ENCODE measurements at regions not wholly inside any gene's neighbourhood (a gene's known extent, or its start where the extent isn't known, plus 50 kb on each side); places are given as distances from the start of the nearest gene placed in this dataset.

- no peak for DNase-seq (ENCODE audit: low read depth)
- H3K4me3 ChIP-seq (ENCODE audit: low read depth, low read length), result no peak overlapping the region
- TF ChIP-seq CTCF (IDR thresholded peaks at IDR 0.05; ENCODE audit: insufficient read depth, low read depth, low read length, missing control alignments), result no peak
Observed at GRCh38 chr10:89119651-89120050, 87.5 kb downstream of the CH25H start.

- no peak overlapping the region for H3K4me3 ChIP-seq (ENCODE audit: low read depth, low read length)
- no peak for DNase-seq (ENCODE audit: low read depth)
- no peak for TF ChIP-seq CTCF (IDR thresholded peaks at IDR 0.05; ENCODE audit: insufficient read depth, low read depth, low read length, missing control alignments)
Observed at GRCh38 chr10:89118091-89118490, 89.0 kb downstream of the CH25H start.

- no peak for DNase-seq (ENCODE audit: low read depth)
- TF ChIP-seq CTCF (IDR thresholded peaks at IDR 0.05; ENCODE audit: insufficient read depth, low read depth, low read length, missing control alignments), result no peak
- no peak overlapping the region for H3K4me3 ChIP-seq (ENCODE audit: low read depth, low read length)
Observed at GRCh38 chr10:89115876-89116627, 91.1 kb downstream of the CH25H start.

GRCh38 chr10:89114846-89115625 is 92.1 kb downstream of the CH25H start:
- no peak for TF ChIP-seq CTCF (IDR thresholded peaks at IDR 0.05; ENCODE audit: insufficient read depth, low read depth, low read length, missing control alignments)
- DNase-seq (ENCODE audit: low read depth), result no peak
- H3K4me3 ChIP-seq (ENCODE audit: low read depth, low read length), result no peak overlapping the region

- no peak for TF ChIP-seq CTCF (IDR thresholded peaks at IDR 0.05; ENCODE audit: insufficient read depth, low read depth, low read length, missing control alignments)
- no peak for DNase-seq (ENCODE audit: low read depth)
- H3K4me3 ChIP-seq (ENCODE audit: low read depth, low read length), result no peak overlapping the region
Observed at GRCh38 chr10:89102735-89103134, 104.4 kb downstream of the CH25H start.

- H3K4me3 ChIP-seq (ENCODE audit: low read depth, low read length), result no peak overlapping the region
- no peak for TF ChIP-seq CTCF (IDR thresholded peaks at IDR 0.05; ENCODE audit: insufficient read depth, low read depth, low read length, missing control alignments)
- no peak for DNase-seq (ENCODE audit: low read depth)
Observed at GRCh38 chr10:89101943-89102342, 105.2 kb downstream of the CH25H start.

All from GM12865 (cell line).